Stimulated activated CD4-positive, alpha-beta T cell treated with anti-CD3 and anti-CD28 coated beads, Interleukin-1b, Interleukin-23, amount 100 ng/mL, for 24 hours (primary cell): ENCODE measurements at regions not wholly inside any gene's neighbourhood (a gene's known extent, or its start where the extent isn't known, plus 50 kb on each side); places are given as distances from the start of the nearest gene placed in this dataset.
"Not testable (repeated sequence)": the region's sequence is repeated elsewhere in the genome, so short reads cannot be mapped to it uniquely, and the experiment has no call there.

Experiments
- DNase-seq, 4 experiments: peaks; one replicate each; pipeline ENCODE4 v3.0.0-alpha.2; 2020; ENCODE audit warnings: low read depth in 4 of 4, low spot score in 1 of 4

GRCh38 chr17:77798481-77798880, 160.0 kb upstream of the TNRC6C start:
- no peak for DNase-seq

- DNase-seq: no peak
Measured at GRCh38 chr17:77800816-77801215, 157.7 kb upstream of the TNRC6C start.

GRCh38 chr17:77801545-77802332, 156.8 kb upstream of the TNRC6C start:
- no peak for DNase-seq

GRCh38 chr17:77802333-77802615, 156.2 kb upstream of the TNRC6C start:
- no peak for DNase-seq

GRCh38 chr17:77802811-77803220, 155.7 kb upstream of the TNRC6C start:
- no peak for DNase-seq

GRCh38 chr17:77803726-77804125, 154.8 kb upstream of the TNRC6C start:
- DNase-seq: no peak

GRCh38 chr17:77804796-77805426, 153.6 kb upstream of the TNRC6C start:
- no peak for DNase-seq

- not testable (repeated sequence) for DNase-seq
Measured at GRCh38 chr17:77805970-77806369, 152.5 kb upstream of the TNRC6C start.

- DNase-seq: no peak
Measured at GRCh38 chr17:77807051-77807745, 151.3 kb upstream of the TNRC6C start.

GRCh38 chr17:77807746-77808441, 150.6 kb upstream of the TNRC6C start:
- DNase-seq: no peak

GRCh38 chr17:77808686-77809425, 149.6 kb upstream of the TNRC6C start:
- no peak for DNase-seq

GRCh38 chr17:77809814-77810213, 148.7 kb upstream of the TNRC6C start:
- DNase-seq: no peak

- DNase-seq: no peak
Measured at GRCh38 chr17:77810536-77810935, 148.0 kb upstream of the TNRC6C start.

GRCh38 chr17:77811521-77811920, 147.0 kb upstream of the TNRC6C start:
- DNase-seq: no peak

- no peak for DNase-seq
Measured at GRCh38 chr17:77814091-77814772, 144.3 kb upstream of the TNRC6C start.

- DNase-seq: no peak
Measured at GRCh38 chr17:77815127-77815905, 143.2 kb upstream of the TNRC6C start.

- DNase-seq: no peak
Measured at GRCh38 chr17:77817953-77818352, 140.6 kb upstream of the TNRC6C start.

GRCh38 chr17:77819497-77819896, 139.0 kb upstream of the TNRC6C start:
- DNase-seq: no peak

GRCh38 chr17:77821114-77821513, 137.4 kb upstream of the TNRC6C start:
- no peak for DNase-seq
